Caco-2 (cell line): ENCODE measurements at regions not wholly inside any gene's neighbourhood (a gene's known extent, or its start where the extent isn't known, plus 50 kb on each side); places are given as distances from the start of the nearest gene placed in this dataset.

Experiments
- BruUV-seq: library from RNA; stranded (reverse); fragments of 400-500 nt; replicated peaks from 2 replicates; lab custom pipeline; 2021; lab: Mats Ljungman, UMichigan
- CTCF ChIA-PET: fragments of 300-600 bp; sonication (Branson Sonifier 250); formaldehyde crosslinking; loops from one replicate; lab custom pipeline; 2022; ENCODE audit warnings: antibody characterized with exemption; lab: Charles Lee
- POLR2A ChIA-PET: fragments of 300-600 bp; sonication (Branson Sonifier 250); formaldehyde crosslinking; loops from one replicate; lab custom pipeline; 2022; ENCODE audit warnings: antibody characterized with exemption; lab: Charles Lee
- DNase-seq, 2 experiments: peaks; one replicate each; pipeline versions ENCODE4 v3.0.0 to v3.0.0-alpha.2; 2020 to 2022
- H3K27me3 ChIP-seq: replicated peaks from 2 replicates; pipeline ENCODE4 v1.6.0; 2011; ENCODE audit warnings: low read length; ENCODE audit not compliant: control insufficient read depth, insufficient read depth
- H3K36me3 ChIP-seq: 2 replicates; pipeline ENCODE4 v1.5.1; 2011; ENCODE audit warnings: low read length; ENCODE audit not compliant: control insufficient read depth, insufficient read depth
- H3K4me1 ChIP-seq: fragments of 250-450 bp; sonication (Bioruptor Pico); 2 replicates; pipeline ENCODE4 v1.5.1; 2020; ENCODE audit warnings: mild to moderate bottlenecking
- H3K4me3 ChIP-seq: 2 replicates; pipeline ENCODE4 v1.5.1; 2011; ENCODE audit warnings: low read depth, mild to moderate bottlenecking, control low read depth, low read length
- H3K9me3 ChIP-seq: fragments of 250-450 bp; sonication (Bioruptor Pico); 2 replicates; pipeline ENCODE4 v1.5.1; 2020; ENCODE audit warnings: mild to moderate bottlenecking, moderate library complexity
- H3K27ac Mint-ChIP-seq: one replicate; pipeline ENCODE4 v1.8.0; 2022; ENCODE audit warnings: mixed read lengths; ENCODE audit not compliant: unreplicated experiment
- H3K27me3 Mint-ChIP-seq: one replicate; pipeline ENCODE4 v1.8.0; 2022; ENCODE audit warnings: mixed read lengths; ENCODE audit not compliant: insufficient read depth, unreplicated experiment
- H3K36me3 Mint-ChIP-seq: one replicate; pipeline ENCODE4 v1.8.0; 2022; ENCODE audit warnings: mild to moderate bottlenecking, mixed read lengths; ENCODE audit not compliant: insufficient read depth, unreplicated experiment
- H3K4me1 Mint-ChIP-seq: one replicate; pipeline ENCODE4 v1.8.0; 2022; ENCODE audit warnings: low read depth, mixed read lengths; ENCODE audit not compliant: unreplicated experiment
- H3K4me3 Mint-ChIP-seq: one replicate; pipeline ENCODE4 v1.8.0; 2022; ENCODE audit warnings: mild to moderate bottlenecking, moderate library complexity, mixed read lengths; ENCODE audit not compliant: unreplicated experiment
- H3K9me3 Mint-ChIP-seq: one replicate; pipeline ENCODE4 v1.8.0; 2022; ENCODE audit warnings: mixed read lengths; ENCODE audit not compliant: unreplicated experiment
- CTCF ChIP-seq, 2 experiments: fragments of 200-600 bp in 1 of 2; IDR thresholded peaks; 1 replicate in 1 of 2; 2 replicates in 1 of 2; pipeline versions ENCODE4 v1.5.1 to v1.8.0; 2011 to 2022; ENCODE audit warnings: antibody characterized with exemption in 1 of 2, control low read depth in 1 of 2, inconsistent platforms in 1 of 2, low read depth in 1 of 2, low read length in 1 of 2, mild to moderate bottlenecking in 1 of 2, moderate library complexity in 1 of 2; ENCODE audit not compliant: insufficient read depth in 1 of 2, severe bottlenecking in 1 of 2, unreplicated experiment in 1 of 2
- intact Hi-C: fragments of 100-400 bp; cut with micrococcal nuclease; formaldehyde crosslinking; loops from one replicate; pipeline ENCODE4 v1.10.0; 2022; ENCODE audit not compliant: unreplicated experiment

GRCh38 chr13:105552078-105552477 is 983.4 kb downstream of the EFNB2 start:
- DNase-seq: no peak
- Mint-ChIP-seq H3K36me3 (no peaks in the 10 kb centered on the region), H3K27ac (no peak overlapping the region), H3K4me1 (no peaks in the 10 kb centered on the region), H3K4me3 (no peak overlapping the region), H3K9me3 (no peaks in the 10 kb centered on the region), H3K27me3 (no peaks in the 10 kb centered on the region)
- intact Hi-C loops: no loop called here
- Histone ChIP-seq H3K4me1 (no peaks in the 10 kb centered on the region), H3K36me3 (no peaks in the 10 kb centered on the region), H3K27me3 (no peaks in the 10 kb centered on the region), H3K9me3 (no peaks in the 10 kb centered on the region), H3K4me3 (no peak overlapping the region)
- CTCF ChIA-PET: no interaction called here
- POLR2A ChIA-PET: no interaction called here
- no peak for TF ChIP-seq CTCF (IDR thresholded peaks at IDR 0.05; ENCODE audit: insufficient read depth in 1 of 2, low read depth in 1 of 2, low read length in 1 of 2, severe bottlenecking in 1 of 2, unreplicated experiment in 1 of 2)
- BruUV-seq: no TSS peak

GRCh38 chr13:105547851-105548250 is 987.6 kb downstream of the EFNB2 start:
- no peaks in the 10 kb centered on the region for H3K9me3 Mint-ChIP-seq
- intact Hi-C loops: no loop called here

GRCh38 chr13:105545811-105546210 is 989.7 kb downstream of the EFNB2 start:
- H3K4me3 Mint-ChIP-seq: no peak overlapping the region
- no peaks in the 10 kb centered on the region for H3K36me3 Mint-ChIP-seq
- POLR2A ChIA-PET: no interaction called here
- H3K27ac Mint-ChIP-seq: no peak overlapping the region
- H3K9me3 Mint-ChIP-seq: no peaks in the 10 kb centered on the region
- no peak for TF ChIP-seq CTCF (IDR thresholded peaks at IDR 0.05; ENCODE audit: insufficient read depth in 1 of 2, low read depth in 1 of 2, low read length in 1 of 2, severe bottlenecking in 1 of 2, unreplicated experiment in 1 of 2)
- no TSS peak for BruUV-seq
- H3K9me3 ChIP-seq: no peaks in the 10 kb centered on the region
- CTCF ChIA-PET: no interaction called here
- no peak overlapping the region for H3K4me3 ChIP-seq
- H3K27me3 ChIP-seq: no peaks in the 10 kb centered on the region; the same call in 1 of the 2 replicates
- no peak for DNase-seq
- no peaks in the 10 kb centered on the region for H3K4me1 Mint-ChIP-seq
- intact Hi-C loops: no loop called here
- peaks cover 7% of the 10 kb centered on the region for H3K27me3 Mint-ChIP-seq
- no peaks in the 10 kb centered on the region for H3K36me3 ChIP-seq
- H3K4me1 ChIP-seq: no peaks in the 10 kb centered on the region

More at GRCh38 chr13:105547851-105548250, 987.6 kb downstream of the EFNB2 start:
- Histone ChIP-seq H3K27me3 (no peaks in the 10 kb centered on the region; the same call in 1 of the 2 replicates), H3K36me3 (no peaks in the 10 kb centered on the region), H3K9me3 (no peaks in the 10 kb centered on the region), H3K4me3 (no peak overlapping the region), H3K4me1 (no peaks in the 10 kb centered on the region)
- no peak overlapping the region for H3K4me3 Mint-ChIP-seq
- H3K27ac Mint-ChIP-seq: no peak overlapping the region
- DNase-seq: no peak
- peaks cover 7% of the 10 kb centered on the region for H3K27me3 Mint-ChIP-seq
- no peak for TF ChIP-seq CTCF (IDR thresholded peaks at IDR 0.05; ENCODE audit: insufficient read depth in 1 of 2, low read depth in 1 of 2, low read length in 1 of 2, severe bottlenecking in 1 of 2, unreplicated experiment in 1 of 2)
- no TSS peak for BruUV-seq
- ChIA-PET CTCF (no interaction called here), POLR2A (no interaction called here)
- no peaks in the 10 kb centered on the region for H3K4me1 Mint-ChIP-seq
- H3K36me3 Mint-ChIP-seq: no peaks in the 10 kb centered on the region
